B cell (primary cell): ENCODE measurements at regions not wholly inside any gene's neighbourhood (a gene's known extent, or its start where the extent isn't known, plus 50 kb on each side); places are given as distances from the start of the nearest gene placed in this dataset.

ENCODE experiments used
- CTCF ChIP-seq: fragments of 200-600 bp; IDR thresholded peaks from one replicate; pipeline ENCODE4 v1.8.0; 2022; ENCODE audit warnings: antibody characterized with exemption, mild to moderate bottlenecking
- EZH2 ChIP-seq: IDR thresholded peaks from 2 replicates; pipeline ENCODE4 v1.6.1; 2012; ENCODE audit warnings: borderline replicate concordance, low read depth, mild to moderate bottlenecking, moderate library complexity, low read length; ENCODE audit not compliant: insufficient read depth, poor library complexity, severe bottlenecking

GRCh38 chr1:59128239-59128736 is 168.6 kb upstream of the FGGY start:
- TF ChIP-seq CTCF = no peak
- no peak for TF ChIP-seq EZH2
